Adrenal gland (tissue), 5 donors: ENCODE measurements at regions not wholly inside any gene's neighbourhood (a gene's known extent, or its start where the extent isn't known, plus 50 kb on each side); places are given as distances from the start of the nearest gene placed in this dataset.
"Not testable (repeated sequence)": the region's sequence is repeated elsewhere in the genome, so short reads cannot be mapped to it uniquely, and the experiment has no call there.

Experiments used
- POLR2A ChIP-seq, 2 donors: fragments of 450-650 bp; IDR thresholded peaks; one replicate each; pipeline ENCODE4 v1.6.1; 2017; ENCODE audit warnings: antibody characterized with exemption in 2 of 2, mild to moderate bottlenecking in 2 of 2, moderate library complexity in 1 of 2
- TF ChIP-seq, protein P1 (sequence below), 6 experiments: fragments of 450-650 bp in 4 of 6; fragments of 200-600 bp in 2 of 6; sonication (generic) in 1 of 6; IDR thresholded peaks; 1 replicate in 5 of 6; 2 replicates in 1 of 6; pipeline versions ENCODE4 v1.5.1 to v1.8.0; 2016 to 2021; ENCODE audit warnings: antibody characterized with exemption in 6 of 6, mild to moderate bottlenecking in 2 of 6, moderate library complexity in 1 of 6
- donor health status: DM: no; HTN: no; CAD: no.

DNA sequence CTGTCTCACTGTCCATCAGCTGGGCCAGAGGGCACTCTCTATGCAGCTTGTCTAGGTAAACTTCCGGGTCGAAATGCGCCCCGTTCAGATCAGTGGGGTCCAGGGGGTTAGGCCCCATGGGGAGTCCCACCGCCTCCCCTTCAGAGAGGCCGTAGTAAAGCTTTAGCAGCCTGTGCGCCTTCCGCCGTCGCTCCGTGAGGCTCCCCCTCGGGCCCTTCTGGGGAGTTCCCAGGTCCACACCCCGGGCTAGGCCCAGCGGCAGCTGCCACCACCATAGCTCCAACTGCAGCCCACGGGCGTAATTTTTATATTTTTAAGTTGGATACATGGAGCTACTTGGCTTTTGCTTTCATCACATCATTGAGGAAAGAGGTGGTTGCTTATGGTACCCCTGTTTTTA lies 73.7 kb upstream of the FRG2C start:
- TF ChIP-seq, protein P1, sequence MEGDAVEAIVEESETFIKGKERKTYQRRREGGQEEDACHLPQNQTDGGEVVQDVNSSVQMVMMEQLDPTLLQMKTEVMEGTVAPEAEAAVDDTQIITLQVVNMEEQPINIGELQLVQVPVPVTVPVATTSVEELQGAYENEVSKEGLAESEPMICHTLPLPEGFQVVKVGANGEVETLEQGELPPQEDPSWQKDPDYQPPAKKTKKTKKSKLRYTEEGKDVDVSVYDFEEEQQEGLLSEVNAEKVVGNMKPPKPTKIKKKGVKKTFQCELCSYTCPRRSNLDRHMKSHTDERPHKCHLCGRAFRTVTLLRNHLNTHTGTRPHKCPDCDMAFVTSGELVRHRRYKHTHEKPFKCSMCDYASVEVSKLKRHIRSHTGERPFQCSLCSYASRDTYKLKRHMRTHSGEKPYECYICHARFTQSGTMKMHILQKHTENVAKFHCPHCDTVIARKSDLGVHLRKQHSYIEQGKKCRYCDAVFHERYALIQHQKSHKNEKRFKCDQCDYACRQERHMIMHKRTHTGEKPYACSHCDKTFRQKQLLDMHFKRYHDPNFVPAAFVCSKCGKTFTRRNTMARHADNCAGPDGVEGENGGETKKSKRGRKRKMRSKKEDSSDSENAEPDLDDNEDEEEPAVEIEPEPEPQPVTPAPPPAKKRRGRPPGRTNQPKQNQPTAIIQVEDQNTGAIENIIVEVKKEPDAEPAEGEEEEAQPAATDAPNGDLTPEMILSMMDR (IDR thresholded peaks at IDR 0.05): not testable (repeated sequence)
- not testable (repeated sequence) for TF ChIP-seq POLR2A (IDR thresholded peaks at IDR 0.05)
